ENCODE measurements at regions not wholly inside any gene's neighbourhood (a gene's known extent, or its start where the extent isn't known, plus 50 kb on each side); places are given as distances from the start of the nearest gene placed in this dataset.

GRCh38 chr9:7974335-7974960, 174.9 kb upstream of the DMAC1 start:
- no peak overlapping the region for H3K4me3 ChIP-seq (replicated peaks; ENCODE audit: low read depth, low read length)
- no peak for TF ChIP-seq CTCF (IDR thresholded peaks at IDR 0.05; ENCODE audit: low read depth, low read length, missing control alignments)
- no peak for DNase-seq (ENCODE audit: extremely low read depth, low read depth)

GRCh38 chr9:7973123-7973522, 173.5 kb upstream of the DMAC1 start:
- no peak overlapping the region for H3K4me3 ChIP-seq (replicated peaks; ENCODE audit: low read depth, low read length)
- TF ChIP-seq CTCF (IDR thresholded peaks at IDR 0.05; ENCODE audit: low read depth, low read length, missing control alignments) = no peak
- no peak for DNase-seq (ENCODE audit: extremely low read depth, low read depth)

- no peak for DNase-seq (ENCODE audit: extremely low read depth, low read depth)
- TF ChIP-seq CTCF (IDR thresholded peaks at IDR 0.05; ENCODE audit: low read depth, low read length, missing control alignments) = no peak
- no peak overlapping the region for H3K4me3 ChIP-seq (replicated peaks; ENCODE audit: low read depth, low read length)
Observed at GRCh38 chr9:7970681-7971330, 171.2 kb upstream of the DMAC1 start.

- no peak for DNase-seq (ENCODE audit: extremely low read depth, low read depth)
- no peak for TF ChIP-seq CTCF (IDR thresholded peaks at IDR 0.05; ENCODE audit: low read depth, low read length, missing control alignments)
- H3K4me3 ChIP-seq (replicated peaks; ENCODE audit: low read depth, low read length) = no peak overlapping the region
Observed at GRCh38 chr9:7968687-7969086, 169.1 kb upstream of the DMAC1 start.

GRCh38 chr9:7967851-7968250, 168.3 kb upstream of the DMAC1 start:
- TF ChIP-seq CTCF (IDR thresholded peaks at IDR 0.05; ENCODE audit: low read depth, low read length, missing control alignments) = no peak
- H3K4me3 ChIP-seq (replicated peaks; ENCODE audit: low read depth, low read length) = no peak overlapping the region
- DNase-seq (ENCODE audit: extremely low read depth, low read depth) = no peak

- DNase-seq (ENCODE audit: extremely low read depth, low read depth) = no peak
- H3K4me3 ChIP-seq (replicated peaks; ENCODE audit: low read depth, low read length) = no peak overlapping the region
- no peak for TF ChIP-seq CTCF (IDR thresholded peaks at IDR 0.05; ENCODE audit: low read depth, low read length, missing control alignments)
Observed at GRCh38 chr9:7967093-7967827, 167.7 kb upstream of the DMAC1 start.

Data from HFF-Myc (cell line).